Fibroblast of villous mesenchyme (primary cell): ENCODE measurements at regions not wholly inside any gene's neighbourhood (a gene's known extent, or its start where the extent isn't known, plus 50 kb on each side); places are given as distances from the start of the nearest gene placed in this dataset.
A peak's percentile ranks its signal among the peaks of the same experiment; 100 is the strongest.

Experiments used
- DNase-seq: peaks from one replicate; pipeline ENCODE4 v3.0.0-alpha.2; 2010; ENCODE audit warnings: low read depth
- H3K4me3 ChIP-seq: 2 replicates; pipeline ENCODE4 v1.5.1; 2011; ENCODE audit warnings: low read depth, mild to moderate bottlenecking, low read length
- CTCF ChIP-seq: IDR thresholded peaks from 2 replicates; pipeline ENCODE4 v1.5.1; 2012; ENCODE audit warnings: low read depth, mild to moderate bottlenecking, low read length; ENCODE audit not compliant: insufficient read depth

- no peak for DNase-seq
- TF ChIP-seq CTCF: no peak
Observed at GRCh38 chr3:180340395-180340794, 261.6 kb upstream of the TTC14 start.

GRCh38 chr3:180341516-180341915 lies 260.4 kb upstream of the TTC14 start:
- H3K4me3 ChIP-seq: no peak overlapping the region
- TF ChIP-seq CTCF: no peak
- no peak for DNase-seq

More at GRCh38 chr3:180340395-180340794, 261.6 kb upstream of the TTC14 start:
- no peak overlapping the region for H3K4me3 ChIP-seq

- TF ChIP-seq CTCF: no peak
- no peak for DNase-seq
- H3K4me3 ChIP-seq: no peak overlapping the region
Observed at GRCh38 chr3:180351601-180352000, 250.4 kb upstream of the TTC14 start.

DNA sequence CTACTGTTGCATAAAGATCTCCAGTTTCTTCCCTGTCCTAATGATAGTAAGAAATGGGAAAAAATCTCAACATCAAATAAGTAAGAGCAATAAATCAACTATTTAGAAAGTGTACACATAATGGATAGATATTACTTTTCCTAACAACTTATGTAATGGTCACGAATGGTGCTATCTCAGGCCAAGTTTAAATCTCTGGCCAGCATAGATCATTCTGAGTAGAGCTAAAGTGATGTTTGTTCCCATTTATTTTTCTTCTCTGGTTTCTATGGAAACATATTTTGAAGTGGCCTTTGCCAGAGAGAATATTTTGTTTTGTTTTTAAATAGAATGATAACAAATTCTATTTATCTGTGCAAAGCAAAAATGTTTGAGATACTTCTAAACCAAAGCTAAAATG lies 249.7 kb upstream of the TTC14 start:
- H3K4me3 ChIP-seq: no peak overlapping the region
- peak; percentile 3 for DNase-seq
- TF ChIP-seq CTCF: no peak

GRCh38 chr3:180354214-180354613 lies 247.7 kb upstream of the TTC14 start:
- TF ChIP-seq CTCF: no peak
- no peak for DNase-seq
- no peak overlapping the region for H3K4me3 ChIP-seq

- DNase-seq: no peak
- TF ChIP-seq CTCF: no peak
- H3K4me3 ChIP-seq: no peak overlapping the region
Observed at GRCh38 chr3:180358179-180358578, 243.8 kb upstream of the TTC14 start.
